Sciatic nerve (tissue), 2 donors: ENCODE measurements at regions not wholly inside any gene's neighbourhood (a gene's known extent, or its start where the extent isn't known, plus 50 kb on each side); places are given as distances from the start of the nearest gene placed in this dataset.

Source experiments
- ATAC-seq: fragments of 200-7000 bp; cut with Tn5 transposase; one replicate; pipeline ENCODE4 v1.9.1; 2020; ENCODE audit warnings: mild to moderate bottlenecking, moderate library complexity
- DNase-seq: peaks from one replicate; pipeline ENCODE4 v3.0.0-alpha.2; 2020; ENCODE audit warnings: low spot score
- intact Hi-C: fragments of 100-400 bp; cut with DNase I; formaldehyde crosslinking; loops from one replicate; pipeline ENCODE4 v1.14.2; 2022
- donor health status: DM: no; HTN: no; CAD: no.
- donor health status: DM: no; HTN: no; CAD: no.

GRCh38 chr13:48838193-48838973 lies 137.3 kb upstream of the FNDC3A start:
- intact Hi-C loops = no loop called here
- no peak for ATAC-seq
- no peak for DNase-seq

GRCh38 chr13:48839171-48839570 lies 136.5 kb upstream of the FNDC3A start:
- DNase-seq (no peak), ATAC-seq (no peak)
- intact Hi-C loops = no loop called here

- ATAC-seq = no peak
- DNase-seq = no peak
- intact Hi-C loops = no loop called here
Observed at GRCh38 chr13:48840366-48840765, 135.3 kb upstream of the FNDC3A start.

GRCh38 chr13:48842316-48842715 lies 133.4 kb upstream of the FNDC3A start:
- DNase-seq (no peak), ATAC-seq (no peak)
- intact Hi-C loops = no loop called here

GRCh38 chr13:48843630-48844380 lies 131.9 kb upstream of the FNDC3A start:
- intact Hi-C loops = no loop called here
- ATAC-seq (no peak), DNase-seq (no peak)

- intact Hi-C loops = no loop called here
- ATAC-seq (no peak), DNase-seq (no peak)
Observed at GRCh38 chr13:48844676-48845075, 131.0 kb upstream of the FNDC3A start.

GRCh38 chr13:48849515-48849914 lies 126.2 kb upstream of the FNDC3A start:
- DNase-seq (no peak), ATAC-seq (no peak)
- intact Hi-C loops = no loop called here

GRCh38 chr13:48851707-48852106 lies 124.0 kb upstream of the FNDC3A start:
- intact Hi-C loops = no loop called here
- ATAC-seq (no peak), DNase-seq (no peak)

GRCh38 chr13:48852911-48853727 lies 122.6 kb upstream of the FNDC3A start:
- intact Hi-C loops = no loop called here
- no peak for ATAC-seq
- DNase-seq = no peak

GRCh38 chr13:48853728-48854102 lies 122.0 kb upstream of the FNDC3A start:
- DNase-seq (no peak), ATAC-seq (no peak)
- intact Hi-C loops = no loop called here

GRCh38 chr13:48857576-48857975 lies 118.1 kb upstream of the FNDC3A start:
- no peak for ATAC-seq
- no peak for DNase-seq
- intact Hi-C loops = no loop called here

- intact Hi-C loops = no loop called here
- no peak for ATAC-seq
- no peak for DNase-seq
Observed at GRCh38 chr13:48858122-48858902, 117.4 kb upstream of the FNDC3A start.

GRCh38 chr13:48859272-48860105 lies 116.2 kb upstream of the FNDC3A start:
- intact Hi-C loops = no loop called here

GRCh38 chr13:48860364-48860763 lies 115.3 kb upstream of the FNDC3A start:
- ATAC-seq (no peak), DNase-seq (no peak)
- intact Hi-C loops = no loop called here

More at GRCh38 chr13:48859272-48860105, 116.2 kb upstream of the FNDC3A start:
- DNase-seq = no peak
- peak; percentile 55 for ATAC-seq

- intact Hi-C loops = no loop called here
- peak; percentile 55 for ATAC-seq
- no peak for DNase-seq
Observed at GRCh38 chr13:48862572-48862971, 113.1 kb upstream of the FNDC3A start.

- DNase-seq (no peak), ATAC-seq (no peak)
- intact Hi-C loops = no loop called here
Observed at GRCh38 chr13:48864100-48864499, 111.6 kb upstream of the FNDC3A start.

GRCh38 chr13:48866249-48866648 lies 109.5 kb upstream of the FNDC3A start:
- DNase-seq (no peak), ATAC-seq (no peak)
- intact Hi-C loops = no loop called here

- intact Hi-C loops = no loop called here
- ATAC-seq (no peak), DNase-seq (no peak)
Observed at GRCh38 chr13:48873081-48873480, 102.6 kb upstream of the FNDC3A start.
